ENCODE measurements at regions not wholly inside any gene's neighbourhood (a gene's known extent, or its start where the extent isn't known, plus 50 kb on each side); places are given as distances from the start of the nearest gene placed in this dataset.

GRCh38 chr3:21876782-21877181, 125.8 kb upstream of the ZNF385D start:
- no peak for DNase-seq
- TF ChIP-seq GATA1 (IDR thresholded peaks at IDR 0.05; ENCODE audit: low read depth, low read length) (no peak), POLR2A (IDR thresholded peaks at IDR 0.05; ENCODE audit: low read length) (no peak)

- DNase-seq = no peak
- TF ChIP-seq POLR2A (IDR thresholded peaks at IDR 0.05; ENCODE audit: low read length) (no peak), GATA1 (IDR thresholded peaks at IDR 0.05; ENCODE audit: low read depth, low read length) (no peak)
Measured at GRCh38 chr3:21877214-21877754, 126.3 kb upstream of the ZNF385D start.

- TF ChIP-seq GATA1 (IDR thresholded peaks at IDR 0.05; ENCODE audit: low read depth, low read length) (no peak), POLR2A (IDR thresholded peaks at IDR 0.05; ENCODE audit: low read length) (no peak)
- no peak for DNase-seq
Measured at GRCh38 chr3:21879184-21879886, 128.3 kb upstream of the ZNF385D start.

- DNase-seq = no peak
- TF ChIP-seq GATA1 (IDR thresholded peaks at IDR 0.05; ENCODE audit: low read depth, low read length) = no peak
- TF ChIP-seq POLR2A (IDR thresholded peaks at IDR 0.05; ENCODE audit: low read length) = no peak
Measured at GRCh38 chr3:21888656-21889055, 137.6 kb upstream of the ZNF385D start.

- no peak for DNase-seq
- TF ChIP-seq GATA1 (IDR thresholded peaks at IDR 0.05; ENCODE audit: low read depth, low read length) = no peak
- TF ChIP-seq POLR2A (IDR thresholded peaks at IDR 0.05; ENCODE audit: low read length) = no peak
Measured at GRCh38 chr3:21889166-21889565, 138.2 kb upstream of the ZNF385D start.

GRCh38 chr3:21892104-21892503, 141.1 kb upstream of the ZNF385D start:
- no peak for TF ChIP-seq GATA1 (IDR thresholded peaks at IDR 0.05; ENCODE audit: low read depth, low read length)
- no peak for TF ChIP-seq POLR2A (IDR thresholded peaks at IDR 0.05; ENCODE audit: low read length)
- no peak for DNase-seq

- DNase-seq = no peak
- no peak for TF ChIP-seq GATA1 (IDR thresholded peaks at IDR 0.05; ENCODE audit: low read depth, low read length)
- TF ChIP-seq POLR2A (IDR thresholded peaks at IDR 0.05; ENCODE audit: low read length) = no peak
Measured at GRCh38 chr3:21893242-21893641, 142.2 kb upstream of the ZNF385D start.

GRCh38 chr3:21894459-21895340, 143.7 kb upstream of the ZNF385D start:
- peak in 1 of 2 experiments; percentile 11 for DNase-seq
- TF ChIP-seq GATA1 (IDR thresholded peaks at IDR 0.05; ENCODE audit: low read depth, low read length) (no peak), POLR2A (IDR thresholded peaks at IDR 0.05; ENCODE audit: low read length) (no peak)

GRCh38 chr3:21898316-21898715, 147.3 kb upstream of the ZNF385D start:
- no peak for TF ChIP-seq GATA1 (IDR thresholded peaks at IDR 0.05; ENCODE audit: low read depth, low read length)
- no peak for TF ChIP-seq POLR2A (IDR thresholded peaks at IDR 0.05; ENCODE audit: low read length)
- DNase-seq = no peak

- TF ChIP-seq POLR2A (IDR thresholded peaks at IDR 0.05; ENCODE audit: low read length) = no peak
- no peak for TF ChIP-seq GATA1 (IDR thresholded peaks at IDR 0.05; ENCODE audit: low read depth, low read length)
- no peak for DNase-seq
Measured at GRCh38 chr3:21901484-21901883, 150.5 kb upstream of the ZNF385D start.

GRCh38 chr3:21902956-21903355, 151.9 kb upstream of the ZNF385D start:
- DNase-seq = no peak
- TF ChIP-seq POLR2A (IDR thresholded peaks at IDR 0.05; ENCODE audit: low read length) = no peak

GRCh38 chr3:21909096-21909495, 158.1 kb upstream of the ZNF385D start:
- TF ChIP-seq POLR2A (IDR thresholded peaks at IDR 0.05; ENCODE audit: low read length) (no peak), GATA1 (IDR thresholded peaks at IDR 0.05; ENCODE audit: low read depth, low read length) (no peak)
- DNase-seq = no peak

- TF ChIP-seq GATA1 (IDR thresholded peaks at IDR 0.05; ENCODE audit: low read depth, low read length) (no peak), POLR2A (IDR thresholded peaks at IDR 0.05; ENCODE audit: low read length) (no peak)
- no peak for DNase-seq
Measured at GRCh38 chr3:21912711-21913110, 161.7 kb upstream of the ZNF385D start.

GRCh38 chr3:21913791-21914190, 162.8 kb upstream of the ZNF385D start:
- DNase-seq = no peak
- TF ChIP-seq GATA1 (IDR thresholded peaks at IDR 0.05; ENCODE audit: low read depth, low read length) (no peak), POLR2A (IDR thresholded peaks at IDR 0.05; ENCODE audit: low read length) (no peak)

Data from erythroblast (primary cell).